Trophoblast cell (in vitro differentiated cells and primary cell): ENCODE measurements at regions not wholly inside any gene's neighbourhood (a gene's known extent, or its start where the extent isn't known, plus 50 kb on each side); places are given as distances from the start of the nearest gene placed in this dataset.

Experiments
- DNase-seq, 2 donors: peaks; one replicate each; pipeline ENCODE4 v3.0.0-alpha.2; 2016
- H2AFZ ChIP-seq: 2 replicates; pipeline ENCODE4 v1.6.1; 2013; ENCODE audit warnings: low read length, moderate library complexity, mild to moderate bottlenecking; ENCODE audit not compliant: insufficient read depth, poor library complexity
- H2AK5ac ChIP-seq: 2 replicates; pipeline ENCODE4 v1.6.1; 2013; ENCODE audit warnings: mild to moderate bottlenecking, low read length
- H2BK120ac ChIP-seq: 2 replicates; pipeline ENCODE4 v1.6.1; 2013; ENCODE audit warnings: low read length, mild to moderate bottlenecking, moderate library complexity; ENCODE audit not compliant: insufficient read depth, poor library complexity
- H2BK12ac ChIP-seq: 2 replicates; pipeline ENCODE4 v1.6.1; 2013; ENCODE audit warnings: mild to moderate bottlenecking, low read length, moderate library complexity
- H2BK5ac ChIP-seq: 2 replicates; pipeline ENCODE4 v1.6.1; 2013; ENCODE audit warnings: low read length, low read depth, moderate library complexity, mild to moderate bottlenecking; ENCODE audit not compliant: poor library complexity
- H3K14ac ChIP-seq: 2 replicates; pipeline ENCODE4 v1.6.1; 2013; ENCODE audit warnings: mild to moderate bottlenecking, low read length
- H3K18ac ChIP-seq: 2 replicates; pipeline ENCODE4 v1.6.1; 2013; ENCODE audit warnings: mild to moderate bottlenecking, low read length
- H3K23ac ChIP-seq: 2 replicates; pipeline ENCODE4 v1.6.1; 2013; ENCODE audit warnings: low read length
- H3K27ac ChIP-seq: 2 replicates; pipeline ENCODE4 v1.5.1; 2013; ENCODE audit warnings: low read depth, mild to moderate bottlenecking, inconsistent platforms, low read length, moderate library complexity
- H3K27me3 ChIP-seq: 2 replicates; pipeline ENCODE4 v1.6.1; 2013; ENCODE audit warnings: inconsistent platforms, mild to moderate bottlenecking, low read length, moderate library complexity; ENCODE audit not compliant: insufficient read depth
- H3K36me3 ChIP-seq, 2 experiments: 1 replicate in 1 of 2; 2 replicates in 1 of 2; pipeline ENCODE4 v1.6.1; 2013; ENCODE audit warnings: low read length in 2 of 2, mild to moderate bottlenecking in 2 of 2, moderate library complexity in 1 of 2; ENCODE audit not compliant: insufficient read depth in 2 of 2, control insufficient read depth in 1 of 2
- H3K4ac ChIP-seq: 2 replicates; pipeline ENCODE4 v1.6.1; 2013; ENCODE audit warnings: low read depth, mild to moderate bottlenecking, low read length, moderate library complexity
- H3K4me1 ChIP-seq, 2 experiments: 1 replicate in 1 of 2; 2 replicates in 1 of 2; pipeline ENCODE4 v1.6.1; 2013; ENCODE audit warnings: low read length in 2 of 2, mild to moderate bottlenecking in 2 of 2, moderate library complexity in 1 of 2; ENCODE audit not compliant: insufficient read depth in 2 of 2, control insufficient read depth in 1 of 2
- H3K4me2 ChIP-seq: 2 replicates; pipeline ENCODE4 v1.6.1; 2013; ENCODE audit warnings: inconsistent platforms, mild to moderate bottlenecking, low read length, moderate library complexity
- H3K4me3 ChIP-seq: 2 replicates; pipeline ENCODE4 v1.5.1; 2013; ENCODE audit warnings: mild to moderate bottlenecking, low read depth, low read length, inconsistent platforms
- H3K79me1 ChIP-seq: one replicate; pipeline ENCODE4 v1.6.1; 2013; ENCODE audit warnings: low read length
- H3K79me2 ChIP-seq: 2 replicates; pipeline ENCODE4 v1.6.1; 2013; ENCODE audit warnings: low read length, mild to moderate bottlenecking; ENCODE audit not compliant: control insufficient read depth, insufficient read depth, poor library complexity
- H3K9ac ChIP-seq: 2 replicates; pipeline ENCODE4 v1.6.1; 2013; ENCODE audit warnings: mild to moderate bottlenecking, low read length
- H3K9me3 ChIP-seq: 2 replicates; pipeline ENCODE4 v1.6.1; 2013; ENCODE audit warnings: low read depth, mild to moderate bottlenecking, control low read depth, inconsistent platforms, low read length; ENCODE audit not compliant: insufficient read depth
- H4K12ac ChIP-seq: 2 replicates; pipeline ENCODE4 v1.6.1; 2013; ENCODE audit warnings: low read depth, mild to moderate bottlenecking, low read length, moderate library complexity
- H4K8ac ChIP-seq: 2 replicates; pipeline ENCODE4 v1.6.1; 2013; ENCODE audit warnings: low read depth, mild to moderate bottlenecking, low read length, moderate library complexity
- H4K91ac ChIP-seq: one replicate; pipeline ENCODE4 v1.6.1; 2013; ENCODE audit warnings: low read depth, mild to moderate bottlenecking, low read length, moderate library complexity
- WGBS: extraction: QIAGEN DNeasy Blood & Tissue Kit; methylation state at CpG from one replicate; pipeline ENCODE4 v1.1.7; 2013; ENCODE audit warnings: missing lambda C conversion rate; ENCODE audit not compliant: insufficient read length, insufficient coverage; ENCODE audit errors: extremely low coverage; 5-methylcytosine and 5-hydroxymethylcytosine counted together

DNA sequence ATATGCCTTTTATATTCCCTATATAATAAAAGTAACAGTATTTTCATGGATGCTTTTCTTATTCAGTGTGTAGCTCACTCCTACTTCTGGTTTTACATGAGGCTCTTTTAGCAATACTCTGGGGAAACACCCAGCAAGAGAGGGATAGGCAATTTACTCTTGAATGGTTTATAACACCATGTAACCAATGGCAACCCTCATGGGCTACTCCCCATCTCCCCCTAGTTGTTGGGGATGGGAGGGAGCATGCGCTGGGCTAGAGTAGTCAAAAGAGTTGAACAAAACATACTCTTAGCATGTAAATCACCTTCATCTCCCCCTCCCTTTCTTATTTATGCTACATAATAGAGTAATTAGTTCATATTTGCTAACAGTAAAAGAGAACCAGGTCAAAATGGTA lies 140.1 kb upstream of the LRFN2 start:
- H3K27me3 ChIP-seq: no peaks in the 10 kb centered on the region
- H3K79me2 ChIP-seq: no peaks in the 10 kb centered on the region
- H2BK12ac ChIP-seq: no peak overlapping the region
- H3K18ac ChIP-seq: no peak overlapping the region
- no peak overlapping the region for H2AK5ac ChIP-seq
- H4K91ac ChIP-seq: no peak overlapping the region
- no peak overlapping the region for H3K23ac ChIP-seq
- no peak overlapping the region for H4K8ac ChIP-seq
- H3K9ac ChIP-seq: no peak overlapping the region
- peaks cover 3 to 4% of the 10 kb centered on the region in 2 experiments for H3K4me1 ChIP-seq
- H3K9me3 ChIP-seq: no peaks in the 10 kb centered on the region
- no peak overlapping the region for H3K4me2 ChIP-seq
- H3K36me3 ChIP-seq: no peaks in the 10 kb centered on the region
- no peak overlapping the region for H2AFZ ChIP-seq
- no peak overlapping the region for H3K27ac ChIP-seq
- no peaks in the 10 kb centered on the region for H3K79me1 ChIP-seq
- H3K4ac ChIP-seq: no peak overlapping the region
- no peak for DNase-seq
- H4K12ac ChIP-seq: no peak overlapping the region
- H3K14ac ChIP-seq: no peak overlapping the region
- WGBS: no CpG with 5 or more reads among the region's 1 CpG
- H2BK120ac ChIP-seq: no peak overlapping the region
- H3K4me3 ChIP-seq: no peak overlapping the region
- no peak overlapping the region for H2BK5ac ChIP-seq

DNA sequence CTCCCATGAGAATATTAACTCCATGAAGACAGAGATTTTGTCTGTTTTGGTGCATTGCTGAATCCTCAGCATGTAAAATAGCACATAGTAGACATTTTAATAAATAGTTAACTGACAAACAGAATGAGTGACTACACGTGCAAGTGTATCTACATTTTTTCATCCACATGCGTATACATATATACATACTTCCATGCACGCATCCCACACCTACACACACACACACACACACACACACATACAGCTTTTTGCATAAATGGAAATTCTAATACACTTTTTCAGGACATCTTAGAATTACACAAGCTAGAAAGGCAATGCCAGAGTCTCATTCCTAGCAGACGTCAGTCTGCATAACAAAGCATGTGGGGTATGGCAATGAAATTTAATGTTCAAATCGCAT lies 139.7 kb upstream of the LRFN2 start:
- no peak overlapping the region for H3K27ac ChIP-seq
- H3K27me3 ChIP-seq: no peaks in the 10 kb centered on the region
- no peak for DNase-seq
- H3K4me3 ChIP-seq: no peak overlapping the region
- no peak overlapping the region for H3K4ac ChIP-seq
- H2BK120ac ChIP-seq: no peak overlapping the region
- WGBS: no CpG with 5 or more reads among the region's 5 CpGs
- no peak overlapping the region for H3K9ac ChIP-seq
- no peak overlapping the region for H4K8ac ChIP-seq
- peaks cover 4 to 7% of the 10 kb centered on the region in 2 experiments for H3K4me1 ChIP-seq
- no peak overlapping the region for H3K23ac ChIP-seq
- H3K36me3 ChIP-seq: no peaks in the 10 kb centered on the region
- H4K12ac ChIP-seq: no peak overlapping the region
- H3K9me3 ChIP-seq: no peaks in the 10 kb centered on the region
- H2AK5ac ChIP-seq: no peak overlapping the region
- no peak overlapping the region for H2BK12ac ChIP-seq
- H3K4me2 ChIP-seq: no peak overlapping the region
- no peak overlapping the region for H2AFZ ChIP-seq
- no peak overlapping the region for H3K14ac ChIP-seq
- H3K79me1 ChIP-seq: no peaks in the 10 kb centered on the region
- H3K79me2 ChIP-seq: no peaks in the 10 kb centered on the region
- H2BK5ac ChIP-seq: no peak overlapping the region
- no peak overlapping the region for H4K91ac ChIP-seq
- H3K18ac ChIP-seq: no peak overlapping the region

DNA sequence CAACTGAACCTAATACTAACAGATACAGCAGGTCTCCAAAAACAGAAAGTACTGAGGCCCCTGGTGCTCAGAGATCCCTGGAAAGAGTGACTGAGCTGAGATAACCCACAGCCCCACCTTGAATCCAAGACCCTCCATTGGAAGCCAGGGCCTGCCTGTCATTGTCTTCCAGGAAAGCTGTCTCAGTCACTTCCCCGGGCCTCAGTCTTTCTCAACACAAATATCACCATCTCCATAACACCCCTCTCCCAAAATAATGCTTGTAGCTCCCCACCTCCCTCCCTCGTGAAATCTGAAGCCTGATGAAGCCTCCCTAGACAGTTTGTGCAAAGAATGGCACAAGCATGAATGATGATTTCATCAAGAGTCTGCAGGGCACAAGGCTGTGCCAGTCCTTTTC lies 138.2 kb upstream of the LRFN2 start:
- H3K4me1 ChIP-seq: peaks cover 4 to 7% of the 10 kb centered on the region in 2 experiments
- no peaks in the 10 kb centered on the region for H3K79me1 ChIP-seq
- H4K91ac ChIP-seq: no peak overlapping the region
- H3K27me3 ChIP-seq: no peaks in the 10 kb centered on the region
- no peak overlapping the region for H3K4ac ChIP-seq
- H3K14ac ChIP-seq: no peak overlapping the region
- no peaks in the 10 kb centered on the region for H3K36me3 ChIP-seq
- no peak overlapping the region for H3K18ac ChIP-seq
- no peaks in the 10 kb centered on the region for H3K9me3 ChIP-seq
- no peak overlapping the region for H4K8ac ChIP-seq
- no CpG with 5 or more reads among the region's 2 CpGs for WGBS
- no peak overlapping the region for H2BK12ac ChIP-seq
- no peak for DNase-seq
- H2AK5ac ChIP-seq: no peak overlapping the region
- no peak overlapping the region for H3K23ac ChIP-seq
- no peak overlapping the region for H3K4me3 ChIP-seq
- no peak overlapping the region for H2BK120ac ChIP-seq
- H2BK5ac ChIP-seq: no peak overlapping the region
- no peak overlapping the region for H3K4me2 ChIP-seq
- H3K9ac ChIP-seq: no peak overlapping the region
- H4K12ac ChIP-seq: no peak overlapping the region
- no peak overlapping the region for H3K27ac ChIP-seq
- no peaks in the 10 kb centered on the region for H3K79me2 ChIP-seq
- H2AFZ ChIP-seq: no peak overlapping the region

DNA sequence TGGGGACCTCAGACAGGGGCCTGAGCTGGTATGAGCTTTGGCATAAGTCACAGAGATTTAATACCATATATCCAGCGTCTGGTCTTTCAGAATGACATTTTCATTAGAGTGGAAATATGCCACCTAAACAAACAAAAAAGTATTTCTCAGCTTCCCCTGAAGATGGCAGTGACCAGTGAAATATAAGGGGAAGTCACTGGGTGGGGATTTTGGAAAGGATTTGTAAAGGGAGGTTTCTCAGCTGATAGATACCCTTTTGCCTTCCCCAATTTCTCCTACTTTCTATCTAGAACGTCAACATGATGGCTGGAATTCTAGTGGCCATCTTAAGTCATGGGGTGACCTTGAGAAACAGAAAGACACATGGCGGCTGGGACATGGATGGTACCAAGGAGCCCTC lies 137.7 kb upstream of the LRFN2 start:
- H3K4me3 ChIP-seq: no peak overlapping the region
- no peak overlapping the region for H3K27ac ChIP-seq
- H3K27me3 ChIP-seq: no peaks in the 10 kb centered on the region
- no peak overlapping the region for H3K14ac ChIP-seq
- H3K9me3 ChIP-seq: no peaks in the 10 kb centered on the region
- no peak overlapping the region for H3K9ac ChIP-seq
- no peak for DNase-seq
- no peak overlapping the region for H2BK120ac ChIP-seq
- no peak overlapping the region for H3K23ac ChIP-seq
- H3K79me1 ChIP-seq: no peaks in the 10 kb centered on the region
- H3K4me2 ChIP-seq: no peak overlapping the region
- H3K18ac ChIP-seq: no peak overlapping the region
- no CpG with 5 or more reads among the region's 3 CpGs for WGBS
- no peaks in the 10 kb centered on the region for H3K36me3 ChIP-seq
- peaks cover 8 to 10% of the 10 kb centered on the region in 2 experiments for H3K4me1 ChIP-seq
- no peak overlapping the region for H4K12ac ChIP-seq
- no peak overlapping the region for H2AFZ ChIP-seq
- H3K4ac ChIP-seq: no peak overlapping the region
- H2BK5ac ChIP-seq: no peak overlapping the region
- H2AK5ac ChIP-seq: no peak overlapping the region
- H2BK12ac ChIP-seq: no peak overlapping the region
- no peak overlapping the region for H4K91ac ChIP-seq
- H3K79me2 ChIP-seq: no peaks in the 10 kb centered on the region
- no peak overlapping the region for H4K8ac ChIP-seq
